ENCODE measurements at regions not wholly inside any gene's neighbourhood (a gene's known extent, or its start where the extent isn't known, plus 50 kb on each side); places are given as distances from the start of the nearest gene placed in this dataset.

- Histone ChIP-seq H3K4me2 (ENCODE audit: low read depth, low read length) (no peak overlapping the region), H4K20me1 (ENCODE audit: insufficient read depth, low read length) (no peaks in the 10 kb centered on the region), H3K4me3 (replicated peaks in 1 of 3; ENCODE audit: insufficient read depth in 1 of 3, low read depth in 2 of 3, low read length in 3 of 3) (no peak overlapping the region), H3K36me3 (replicated peaks in 1 of 2; ENCODE audit: control insufficient read depth in 1 of 2, insufficient read depth in 2 of 2, low read length in 2 of 2) (no peaks in the 10 kb centered on the region), H3K9ac (ENCODE audit: insufficient read depth, low read depth, low read length) (no peak overlapping the region), H3K79me2 (ENCODE audit: insufficient read depth, low read length) (no peaks in the 10 kb centered on the region), H3K27ac (ENCODE audit: extremely low read length, insufficient read depth, low read length) (no peak overlapping the region), H3K4me1 (ENCODE audit: insufficient read depth, low read length) (no peaks in the 10 kb centered on the region), H3K9me3 (ENCODE audit: low read length) (no peaks in the 10 kb centered on the region), H3K27me3 (ENCODE audit: control insufficient read depth in 1 of 2, insufficient read depth in 2 of 2, low read length in 2 of 2) (peaks cover 0 to 4% of the 10 kb centered on the region in 2 experiments; a peak in 1 of 5 replicates), H2AFZ (ENCODE audit: low read length) (no peak overlapping the region)
- no peak for FAIRE-seq
- intact Hi-C loops (cut with micrococcal nuclease; ENCODE audit: unreplicated experiment), result no loop called here
- TF ChIP-seq SIX1 (CRISPR knock-in tag; IDR thresholded peaks at IDR 0.05; ENCODE audit: borderline replicate concordance) (no peak), ZNF704 (CRISPR knock-in tag; IDR thresholded peaks at IDR 0.05; ENCODE audit: borderline replicate concordance) (no peak), ZBTB26 (CRISPR knock-in tag; IDR thresholded peaks at IDR 0.05; ENCODE audit: borderline replicate concordance) (no peak), CSRNP1 (CRISPR knock-in tag; IDR thresholded peaks at IDR 0.05) (no peak), ZNF770 (CRISPR knock-in tag; IDR thresholded peaks at IDR 0.05) (no peak), EHMT2 (IDR thresholded peaks at IDR 0.05; ENCODE audit: borderline replicate concordance, low read depth, low read length) (no peak), SUZ12 (IDR thresholded peaks at IDR 0.05; ENCODE audit: low read depth, low read length) (no peak)
- ATAC-seq, result no peak
- no peak for DNase-seq (ENCODE audit: low spot score)
- in situ Hi-C loops (cut with HindIII; ENCODE audit: extremely low pct_ligation_motif_present, low pct_unique_long_range_greater_than_20kb), result no loop called here
- no TSS peak for BruUV-seq (replicated peaks)
- POLR2A ChIA-PET, result no interaction called here
- 0% methylated on average over 1 of the region's 1 CpG for WGBS (ENCODE audit: low lambda C conversion rate)
- CTCF ChIA-PET (ENCODE audit: low intra/inter-chr PET ratio, low total read pairs), result no interaction called here
Observed at GRCh38 chr20:59110607-59111006, 53.0 kb upstream of the ZNF831 start.
